ENCODE measurements at regions not wholly inside any gene's neighbourhood (a gene's known extent, or its start where the extent isn't known, plus 50 kb on each side); places are given as distances from the start of the nearest gene placed in this dataset.

GRCh38 chr18:40576507-40577115, 1378.4 kb upstream of the PIK3C3 start:
- DNase-seq = peak in 1 of 56 donors; percentile 2

GRCh38 chr18:40570615-40571014, 1384.4 kb upstream of the PIK3C3 start:
- no peak for DNase-seq

GRCh38 chr18:40569605-40570004, 1385.4 kb upstream of the PIK3C3 start:
- DNase-seq = no peak

GRCh38 chr18:40566510-40566844, 1388.6 kb upstream of the PIK3C3 start:
- DNase-seq = no peak

GRCh38 chr18:40565805-40566509, 1389.1 kb upstream of the PIK3C3 start:
- DNase-seq = no peak

- no peak for DNase-seq
Observed at GRCh38 chr18:40559556-40559955, 1395.5 kb upstream of the PIK3C3 start.

- no peak for DNase-seq
Observed at GRCh38 chr18:40558706-40559392, 1396.2 kb upstream of the PIK3C3 start.

- no peak for DNase-seq
Observed at GRCh38 chr18:40555914-40556313, 1399.1 kb upstream of the PIK3C3 start.

- DNase-seq = no peak
Observed at GRCh38 chr18:40553029-40553428, 1402.0 kb upstream of the PIK3C3 start.

GRCh38 chr18:40546875-40547274, 1408.2 kb upstream of the PIK3C3 start:
- DNase-seq = no peak

- DNase-seq = no peak
Observed at GRCh38 chr18:40534723-40535122, 1420.3 kb upstream of the PIK3C3 start.

GRCh38 chr18:40532046-40532445, 1423.0 kb upstream of the PIK3C3 start:
- no peak for DNase-seq

- DNase-seq = no peak
Observed at GRCh38 chr18:40531051-40531450, 1424.0 kb upstream of the PIK3C3 start.

- DNase-seq = no peak
Observed at GRCh38 chr18:40529478-40529877, 1425.6 kb upstream of the PIK3C3 start.

- no peak for DNase-seq
Observed at GRCh38 chr18:40524881-40525280, 1430.2 kb upstream of the PIK3C3 start.

GRCh38 chr18:40523287-40523686, 1431.7 kb upstream of the PIK3C3 start:
- DNase-seq = no peak

GRCh38 chr18:40501026-40501425, 1454.0 kb upstream of the PIK3C3 start:
- no peak for DNase-seq

- DNase-seq = no peak
Observed at GRCh38 chr18:40494603-40495002, 1460.4 kb upstream of the PIK3C3 start.

GRCh38 chr18:40493316-40493715, 1461.7 kb upstream of the PIK3C3 start:
- DNase-seq = no peak

- no peak for DNase-seq
Observed at GRCh38 chr18:40489301-40489700, 1465.7 kb upstream of the PIK3C3 start.

GRCh38 chr18:40485318-40485717, 1469.7 kb upstream of the PIK3C3 start:
- DNase-seq = no peak

- no peak for DNase-seq
Observed at GRCh38 chr18:40473221-40474029, 1481.6 kb upstream of the PIK3C3 start.
